ENCODE measurements at regions not wholly inside any gene's neighbourhood (a gene's known extent, or its start where the extent isn't known, plus 50 kb on each side); places are given as distances from the start of the nearest gene placed in this dataset.

DNA sequence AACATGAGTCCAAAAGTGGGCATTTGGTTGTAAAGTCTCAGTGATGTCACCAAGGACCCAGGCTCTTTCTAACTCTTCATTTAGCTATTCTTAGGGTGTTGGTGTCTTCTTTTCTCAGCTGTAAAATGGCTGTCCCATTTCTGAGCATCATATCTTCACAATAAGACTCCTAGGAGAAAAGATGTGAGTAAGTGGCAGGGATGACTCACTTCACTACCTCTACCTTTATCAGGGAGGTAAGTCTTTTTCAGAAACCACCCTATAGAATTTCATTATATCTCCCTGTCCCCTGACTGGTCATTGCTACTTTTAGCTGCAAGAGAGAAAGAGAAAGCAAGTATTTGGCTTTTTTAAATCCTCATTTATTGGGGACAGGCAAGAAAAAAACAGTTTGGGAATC lies 300.2 kb upstream of the RBMS3 start:
- Histone ChIP-seq H3K9ac (replicated peaks in 1 of 4; ENCODE audit: extremely low read depth in 1 of 4, low read depth in 3 of 4, low read length in 3 of 4) (no peak overlapping the region), H3K14ac (ENCODE audit: insufficient read length) (no peak overlapping the region), H3K79me1 (ENCODE audit: low read depth, low read length) (no peaks in the 10 kb centered on the region), H2AK5ac (ENCODE audit: low read depth, low read length) (no peak overlapping the region), H3K4me3 (ENCODE audit: extremely low read depth in 1 of 4, insufficient read depth in 2 of 4, low read depth in 3 of 4, low read length in 4 of 4) (no peak overlapping the region), H2BK12ac (ENCODE audit: low read depth, low read length) (no peak overlapping the region), H3K4ac (replicated peaks; ENCODE audit: insufficient read length, low read depth, low read length) (no peak overlapping the region), H4K91ac (replicated peaks; ENCODE audit: insufficient read length, low read length) (no peak overlapping the region), H2BK120ac (replicated peaks; ENCODE audit: low read depth, low read length) (no peak overlapping the region), H3K27me3 (replicated peaks in 1 of 4; ENCODE audit: control insufficient read depth in 3 of 4, extremely low read depth in 1 of 4, insufficient read depth in 3 of 4, low read length in 3 of 4) (no peaks in the 10 kb centered on the region), H2BK5ac (ENCODE audit: low read depth, low read length) (no peak overlapping the region), H3K23ac (ENCODE audit: insufficient read length) (no peak overlapping the region), H3K36me3 (ENCODE audit: control insufficient read depth in 2 of 4, insufficient read depth in 4 of 4, low read length in 3 of 4) (no peaks in the 10 kb centered on the region), H3K9me3 (ENCODE audit: insufficient read depth in 2 of 2, low read depth in 1 of 2, low read length in 1 of 2) (no peaks in the 10 kb centered on the region), H2BK20ac (ENCODE audit: low read length) (no peak overlapping the region), H4K8ac (ENCODE audit: extremely low read depth, insufficient read depth, low read length) (no peak overlapping the region), H3K56ac (replicated peaks; ENCODE audit: insufficient read length, low read depth, low read length) (no peak overlapping the region), H3K4me1 (replicated peaks in 1 of 4; ENCODE audit: control insufficient read depth in 3 of 4, insufficient read depth in 4 of 4, low read length in 3 of 4) (no peaks in the 10 kb centered on the region), H2BK15ac (ENCODE audit: low read length) (no peak overlapping the region), H4K20me1 (replicated peaks in 1 of 2; ENCODE audit: control insufficient read depth in 1 of 2, insufficient read depth in 2 of 2, low read length in 2 of 2) (no peaks in the 10 kb centered on the region), H3K23me2 (ENCODE audit: low read depth, low read length) (no peaks in the 10 kb centered on the region), H3K27ac (ENCODE audit: low read depth, low read length) (no peak overlapping the region), H3K4me2 (ENCODE audit: insufficient read depth in 1 of 2, low read depth in 2 of 2, low read length in 2 of 2) (no peak overlapping the region), H3K79me2 (ENCODE audit: control insufficient read depth in 1 of 2, insufficient read depth in 2 of 2, low read length in 2 of 2) (no peaks in the 10 kb centered on the region), H3K18ac (ENCODE audit: extremely low read depth, low read length) (no peak overlapping the region), H4K5ac (ENCODE audit: insufficient read length, low read depth, low read length) (no peak overlapping the region), H2AFZ (ENCODE audit: low read length) (no peak overlapping the region)
- DNase-seq (ENCODE audit: low read depth in 1 of 2, low spot score in 2 of 2) (no peak), FAIRE-seq (no peak)
- no peak for TF ChIP-seq SP4 (IDR thresholded peaks at IDR 0.05; ENCODE audit: low read length)
- TF ChIP-seq HDAC2 (IDR thresholded peaks at IDR 0.05; ENCODE audit: borderline replicate concordance in 1 of 2, low read depth in 2 of 2, low read length in 2 of 2) = no peak
- TF ChIP-seq MAFK (IDR thresholded peaks at IDR 0.05; ENCODE audit: low read depth, low read length) = no peak
- TF ChIP-seq USF2 (IDR thresholded peaks at IDR 0.05; ENCODE audit: low read length) = no peak
- TF ChIP-seq POLR2A (IDR thresholded peaks at IDR 0.05; ENCODE audit: control extremely low read depth in 1 of 2, low read depth in 2 of 2, low read length in 2 of 2) = no peak
- no peak for TF ChIP-seq KDM4A (IDR thresholded peaks at IDR 0.05; ENCODE audit: low read depth, low read length, severe bottlenecking)
- TF ChIP-seq NRF1 (IDR thresholded peaks at IDR 0.05; ENCODE audit: low read depth, low read length) = no peak
- TF ChIP-seq SIX5 (IDR thresholded peaks at IDR 0.05; ENCODE audit: low read depth, low read length) = no peak
- no peak for TF ChIP-seq CHD2 (IDR thresholded peaks at IDR 0.05; ENCODE audit: low read length)
- no peak for TF ChIP-seq PHF8 (conservative IDR thresholded peaks at IDR 0.05; ENCODE audit: low read depth, low read length)
- TF ChIP-seq BCL11A (IDR thresholded peaks at IDR 0.05; ENCODE audit: low read depth in 2 of 2, low read length in 2 of 2) = no peak
- no peak for TF ChIP-seq GABPA (IDR thresholded peaks at IDR 0.05; ENCODE audit: borderline replicate concordance, insufficient read depth, low read length)
- TF ChIP-seq ATF3 (IDR thresholded peaks at IDR 0.05; ENCODE audit: insufficient read depth, low read depth, low read length) = no peak
- POLR2A ChIA-PET (ENCODE audit: partially characterized antibody) = no interaction called here
- CTCF ChIA-PET (ENCODE audit: partially characterized antibody) = no interaction called here

Measured in H1 (cell line).